ENCODE measurements at regions not wholly inside any gene's neighbourhood (a gene's known extent, or its start where the extent isn't known, plus 50 kb on each side); places are given as distances from the start of the nearest gene placed in this dataset.

- peak; percentile 29 for DNase-seq
Observed at GRCh38 chr12:19627719-19628118, 188.4 kb downstream of the AEBP2 start.

- peak; percentile 49 for DNase-seq
Observed at GRCh38 chr12:19630536-19630935, 191.2 kb downstream of the AEBP2 start.

- no peak for DNase-seq
Observed at GRCh38 chr12:19633194-19633593, 193.9 kb downstream of the AEBP2 start.

GRCh38 chr12:19633641-19634040 is 194.3 kb downstream of the AEBP2 start:
- DNase-seq, result no peak

GRCh38 chr12:19639781-19640415 is 200.6 kb downstream of the AEBP2 start:
- peak; percentile 8 for DNase-seq

- no peak for DNase-seq
Observed at GRCh38 chr12:19641235-19642080, 202.2 kb downstream of the AEBP2 start.

GRCh38 chr12:19642345-19642744 is 203.1 kb downstream of the AEBP2 start:
- DNase-seq, result peak; percentile 9

- DNase-seq, result peak; percentile 57
Observed at GRCh38 chr12:19643635-19644034, 204.3 kb downstream of the AEBP2 start.

GRCh38 chr12:19644571-19644970 is 205.3 kb downstream of the AEBP2 start:
- no peak for DNase-seq

GRCh38 chr12:19645823-19646222 is 206.5 kb downstream of the AEBP2 start:
- no peak for DNase-seq

- no peak for DNase-seq
Observed at GRCh38 chr12:19646599-19646998, 207.3 kb downstream of the AEBP2 start.

GRCh38 chr12:19647806-19648556 is 208.7 kb downstream of the AEBP2 start:
- DNase-seq, result peak; percentile 4

GRCh38 chr12:19648591-19648990 is 209.3 kb downstream of the AEBP2 start:
- no peak for DNase-seq

- no peak for DNase-seq
Observed at GRCh38 chr12:19652386-19652785, 213.1 kb downstream of the AEBP2 start.

- no peak for DNase-seq
Observed at GRCh38 chr12:19654650-19655376, 215.5 kb downstream of the AEBP2 start.

GRCh38 chr12:19657118-19657731 is 217.9 kb downstream of the AEBP2 start:
- DNase-seq, result no peak

- no peak for DNase-seq
Observed at GRCh38 chr12:19657732-19658130, 218.4 kb downstream of the AEBP2 start.

GRCh38 chr12:19659086-19659485 is 219.8 kb downstream of the AEBP2 start:
- no peak for DNase-seq

- DNase-seq, result no peak
Observed at GRCh38 chr12:19659501-19659900, 220.2 kb downstream of the AEBP2 start.

- no peak for DNase-seq
Observed at GRCh38 chr12:19665121-19665900, 226.0 kb downstream of the AEBP2 start.

- DNase-seq, result no peak
Observed at GRCh38 chr12:19666070-19666469, 226.8 kb downstream of the AEBP2 start.

- DNase-seq, result no peak
Observed at GRCh38 chr12:19669793-19670192, 230.5 kb downstream of the AEBP2 start.
